ENCODE measurements at regions not wholly inside any gene's neighbourhood (a gene's known extent, or its start where the extent isn't known, plus 50 kb on each side); places are given as distances from the start of the nearest gene placed in this dataset.

GRCh38 chr21:23887725-23888306 is 1719.5 kb downstream of the MRPL39 start:
- Histone ChIP-seq H3K4me3 (no peak overlapping the region), H3K9me3 (no peaks in the 10 kb centered on the region), H3K27me3 (no peaks in the 10 kb centered on the region), H3K4me1 (no peaks in the 10 kb centered on the region), H3K27ac (no peak overlapping the region), H3K36me3 (no peaks in the 10 kb centered on the region)
- DNase-seq = no peak
- intact Hi-C loops (cut with DNase I) = no loop called here
- no peak for ATAC-seq
- TF ChIP-seq CTCF (IDR thresholded peaks at IDR 0.05) = no peak
- TF ChIP-seq POLR2A (IDR thresholded peaks at IDR 0.05) = no peak
- 70% methylated on average over 10 of the region's 10 CpGs for WGBS (ENCODE audit: insufficient coverage, low coverage, low lambda C conversion rate, missing lambda C conversion rate)

GRCh38 chr21:23886828-23887724 is 1720.2 kb downstream of the MRPL39 start:
- no peaks in the 10 kb centered on the region for H3K27me3 ChIP-seq
- DNase-seq = no peak
- H3K27ac ChIP-seq = no peak overlapping the region
- no peak for ATAC-seq
- 81% methylated on average over 20 of the region's 21 CpGs for WGBS (ENCODE audit: insufficient coverage, low coverage, low lambda C conversion rate, missing lambda C conversion rate)
- H3K9me3 ChIP-seq = no peaks in the 10 kb centered on the region
- H3K4me1 ChIP-seq = no peaks in the 10 kb centered on the region
- no peaks in the 10 kb centered on the region for H3K36me3 ChIP-seq
- H3K4me3 ChIP-seq = no peak overlapping the region
- TF ChIP-seq POLR2A (IDR thresholded peaks at IDR 0.05) = no peak
- intact Hi-C loops (cut with DNase I) = no loop called here

GRCh38 chr21:23881783-23882182 is 1725.5 kb downstream of the MRPL39 start:
- WGBS (ENCODE audit: insufficient coverage, low coverage, low lambda C conversion rate, missing lambda C conversion rate) = 83% methylated on average over 4 of the region's 4 CpGs
- DNase-seq = no peak
- intact Hi-C loops (cut with DNase I) = no loop called here
- H3K4me1 ChIP-seq = no peaks in the 10 kb centered on the region
- no peak overlapping the region for H3K27ac ChIP-seq
- H3K36me3 ChIP-seq = no peaks in the 10 kb centered on the region
- H3K9me3 ChIP-seq = no peaks in the 10 kb centered on the region
- no peaks in the 10 kb centered on the region for H3K27me3 ChIP-seq
- ATAC-seq = no peak
- no peak overlapping the region for H3K4me3 ChIP-seq
- TF ChIP-seq POLR2A (IDR thresholded peaks at IDR 0.05) (no peak), CTCF (IDR thresholded peaks at IDR 0.05) (no peak)

GRCh38 chr21:23876925-23877558 is 1730.2 kb downstream of the MRPL39 start:
- ATAC-seq (no peak), DNase-seq (no peak)
- TF ChIP-seq POLR2A (IDR thresholded peaks at IDR 0.05) = no peak
- intact Hi-C loops (cut with DNase I) = no loop called here
- H3K27ac ChIP-seq = no peak overlapping the region
- H3K27me3 ChIP-seq = no peaks in the 10 kb centered on the region
- WGBS (ENCODE audit: insufficient coverage, low coverage, low lambda C conversion rate, missing lambda C conversion rate) = 68% methylated on average over 5 of the region's 5 CpGs
- H3K36me3 ChIP-seq = no peaks in the 10 kb centered on the region
- no peak overlapping the region for H3K4me3 ChIP-seq
- no peaks in the 10 kb centered on the region for H3K9me3 ChIP-seq
- no peaks in the 10 kb centered on the region for H3K4me1 ChIP-seq

GRCh38 chr21:23874271-23874670 is 1733.0 kb downstream of the MRPL39 start:
- 46% methylated on average over 3 of the region's 3 CpGs for WGBS (ENCODE audit: insufficient coverage, low coverage, low lambda C conversion rate, missing lambda C conversion rate)
- ATAC-seq (no peak), DNase-seq (no peak)
- no peaks in the 10 kb centered on the region for H3K4me1 ChIP-seq
- H3K9me3 ChIP-seq = no peaks in the 10 kb centered on the region
- no peaks in the 10 kb centered on the region for H3K27me3 ChIP-seq
- no peak overlapping the region for H3K27ac ChIP-seq
- H3K4me3 ChIP-seq = no peak overlapping the region
- TF ChIP-seq POLR2A (IDR thresholded peaks at IDR 0.05) (no peak), CTCF (IDR thresholded peaks at IDR 0.05) (no peak)
- intact Hi-C loops (cut with DNase I) = no loop called here
- no peaks in the 10 kb centered on the region for H3K36me3 ChIP-seq
